ENCODE measurements at regions not wholly inside any gene's neighbourhood (a gene's known extent, or its start where the extent isn't known, plus 50 kb on each side); places are given as distances from the start of the nearest gene placed in this dataset.

GRCh38 chr2:16175247-16175825 lies 235.0 kb downstream of the MYCN start:
- Histone ChIP-seq H3K9me2 (replicated peaks; ENCODE audit: insufficient read depth, low read length) (no peaks in the 10 kb centered on the region), H3K79me2 (ENCODE audit: insufficient read depth, low read length) (no peaks in the 10 kb centered on the region), H2AFZ (ENCODE audit: low read depth, low read length, severe bottlenecking) (no peak overlapping the region), H3K36me3 (ENCODE audit: low read length) (no peaks in the 10 kb centered on the region), H3K27ac (ENCODE audit: low read depth, low read length) (no peak overlapping the region), H4K20me1 (ENCODE audit: low read depth, low read length) (no peaks in the 10 kb centered on the region), H3K4me3 (ENCODE audit: insufficient read depth, low read length, poor library complexity, severe bottlenecking) (no peak overlapping the region), H3K9ac (ENCODE audit: low read length) (no peak overlapping the region), H3K9me3 (ENCODE audit: insufficient read depth, low read length) (no peaks in the 10 kb centered on the region), H3F3A (ENCODE audit: insufficient read depth) (no peaks in the 10 kb centered on the region), H3K4me2 (ENCODE audit: low read depth, low read length, poor library complexity, severe bottlenecking) (no peak overlapping the region), H3K27me3 (ENCODE audit: low read length) (no peaks in the 10 kb centered on the region)
- TF ChIP-seq EZH2phosphoT487 (conservative IDR thresholded peaks at IDR 0.05; ENCODE audit: low read length) = no peak
- TF ChIP-seq CTCF (IDR thresholded peaks at IDR 0.05; ENCODE audit: insufficient read depth, low read length, poor library complexity, severe bottlenecking) = no peak

- no peaks in the 10 kb centered on the region for H3K27me3 ChIP-seq (ENCODE audit: low read length)
- H3K9me3 ChIP-seq (ENCODE audit: insufficient read depth, low read length) = no peaks in the 10 kb centered on the region
- no peak overlapping the region for H2AFZ ChIP-seq (ENCODE audit: low read depth, low read length, severe bottlenecking)
- no peak overlapping the region for H3K27ac ChIP-seq (ENCODE audit: low read depth, low read length)
- no peak for TF ChIP-seq EZH2phosphoT487 (conservative IDR thresholded peaks at IDR 0.05; ENCODE audit: low read length)
- no peak for TF ChIP-seq CTCF (IDR thresholded peaks at IDR 0.05; ENCODE audit: insufficient read depth, low read length, poor library complexity, severe bottlenecking)
- no peaks in the 10 kb centered on the region for H3F3A ChIP-seq (ENCODE audit: insufficient read depth)
- H3K79me2 ChIP-seq (ENCODE audit: insufficient read depth, low read length) = no peaks in the 10 kb centered on the region
- H3K36me3 ChIP-seq (ENCODE audit: low read length) = no peaks in the 10 kb centered on the region
- H3K9ac ChIP-seq (ENCODE audit: low read length) = no peak overlapping the region
- no peaks in the 10 kb centered on the region for H3K9me2 ChIP-seq (replicated peaks; ENCODE audit: insufficient read depth, low read length)
- H4K20me1 ChIP-seq (ENCODE audit: low read depth, low read length) = no peaks in the 10 kb centered on the region
- H3K4me3 ChIP-seq (ENCODE audit: insufficient read depth, low read length, poor library complexity, severe bottlenecking) = no peak overlapping the region
- H3K4me2 ChIP-seq (ENCODE audit: low read depth, low read length, poor library complexity, severe bottlenecking) = no peak overlapping the region
Measured at GRCh38 chr2:16174693-16175045, 234.3 kb downstream of the MYCN start.

- Histone ChIP-seq H3K27me3 (ENCODE audit: low read length) (no peaks in the 10 kb centered on the region), H3K27ac (ENCODE audit: low read depth, low read length) (no peak overlapping the region), H2AFZ (ENCODE audit: low read depth, low read length, severe bottlenecking) (no peak overlapping the region), H3K9me3 (ENCODE audit: insufficient read depth, low read length) (no peaks in the 10 kb centered on the region), H3K36me3 (ENCODE audit: low read length) (no peaks in the 10 kb centered on the region), H3K9ac (ENCODE audit: low read length) (no peak overlapping the region), H3K79me2 (ENCODE audit: insufficient read depth, low read length) (no peaks in the 10 kb centered on the region), H3K4me2 (ENCODE audit: low read depth, low read length, poor library complexity, severe bottlenecking) (no peak overlapping the region), H3F3A (ENCODE audit: insufficient read depth) (no peaks in the 10 kb centered on the region), H3K9me2 (replicated peaks; ENCODE audit: insufficient read depth, low read length) (no peaks in the 10 kb centered on the region), H3K4me3 (ENCODE audit: insufficient read depth, low read length, poor library complexity, severe bottlenecking) (no peak overlapping the region), H4K20me1 (ENCODE audit: low read depth, low read length) (no peaks in the 10 kb centered on the region)
- TF ChIP-seq EZH2phosphoT487 (conservative IDR thresholded peaks at IDR 0.05; ENCODE audit: low read length) (no peak), CTCF (IDR thresholded peaks at IDR 0.05; ENCODE audit: insufficient read depth, low read length, poor library complexity, severe bottlenecking) (no peak)
Measured at GRCh38 chr2:16173893-16174692, 233.7 kb downstream of the MYCN start.
